ENCODE measurements at regions not wholly inside any gene's neighbourhood (a gene's known extent, or its start where the extent isn't known, plus 50 kb on each side); places are given as distances from the start of the nearest gene placed in this dataset.

GRCh38 chr2:65819963-65820362, 387.6 kb upstream of the SPRED2 start:
- intact Hi-C loops (cut with micrococcal nuclease): no loop called here
- ChIA-PET POLR2A (ENCODE audit: partially characterized antibody) (no interaction called here), CTCF (ENCODE audit: partially characterized antibody) (no interaction called here)
- Histone ChIP-seq H3K27me3 (ENCODE audit: insufficient read depth, low read length) (no peaks in the 10 kb centered on the region), H3K9me3 (ENCODE audit: control insufficient read depth in 1 of 2, low read length in 2 of 2) (peaks cover 0 to 2% of the 10 kb centered on the region in 2 donors), H3K4me3 (ENCODE audit: low read length in 2 of 2) (no peak overlapping the region), H3K27ac (ENCODE audit: low read depth, low read length) (no peak overlapping the region), H3K36me3 (ENCODE audit: insufficient read depth, low read length) (no peaks in the 10 kb centered on the region), H3K4me1 (ENCODE audit: insufficient read depth, low read length) (no peaks in the 10 kb centered on the region)
- Mint-ChIP-seq H3K27me3 (no peaks in the 10 kb centered on the region), H3K27ac (no peak overlapping the region), H3K9me3 (peaks cover 0 to 2% (median 0%) of the 10 kb centered on the region in 8 donors), H3K4me1 (no peaks in the 10 kb centered on the region), H3K4me3 (no peak overlapping the region), H3K36me3 (no peaks in the 10 kb centered on the region)
- no peak for DNase-seq

GRCh38 chr2:65818873-65819451, 386.6 kb upstream of the SPRED2 start:
- H3K27ac ChIP-seq (ENCODE audit: low read depth, low read length): no peak overlapping the region
- no peak for DNase-seq
- Mint-ChIP-seq H3K4me3 (no peak overlapping the region), H3K4me1 (no peaks in the 10 kb centered on the region), H3K27ac (no peak overlapping the region), H3K36me3 (no peaks in the 10 kb centered on the region), H3K27me3 (peaks cover 0 to 4% of the 10 kb centered on the region in 2 donors), H3K9me3 (peaks cover 0 to 9% (median 0%) of the 10 kb centered on the region in 8 donors)
- H3K4me1 ChIP-seq (ENCODE audit: insufficient read depth, low read length): no peaks in the 10 kb centered on the region
- H3K9me3 ChIP-seq (ENCODE audit: control insufficient read depth in 1 of 2, low read length in 2 of 2): peaks cover 0 to 2% of the 10 kb centered on the region in 2 donors
- ChIA-PET POLR2A (ENCODE audit: partially characterized antibody) (no interaction called here), CTCF (ENCODE audit: partially characterized antibody) (no interaction called here)
- no peak overlapping the region for H3K4me3 ChIP-seq (ENCODE audit: low read length in 2 of 2)
- intact Hi-C loops (cut with micrococcal nuclease): no loop called here
- no peaks in the 10 kb centered on the region for H3K36me3 ChIP-seq (ENCODE audit: insufficient read depth, low read length)
- no peaks in the 10 kb centered on the region for H3K27me3 ChIP-seq (ENCODE audit: insufficient read depth, low read length)

DNA sequence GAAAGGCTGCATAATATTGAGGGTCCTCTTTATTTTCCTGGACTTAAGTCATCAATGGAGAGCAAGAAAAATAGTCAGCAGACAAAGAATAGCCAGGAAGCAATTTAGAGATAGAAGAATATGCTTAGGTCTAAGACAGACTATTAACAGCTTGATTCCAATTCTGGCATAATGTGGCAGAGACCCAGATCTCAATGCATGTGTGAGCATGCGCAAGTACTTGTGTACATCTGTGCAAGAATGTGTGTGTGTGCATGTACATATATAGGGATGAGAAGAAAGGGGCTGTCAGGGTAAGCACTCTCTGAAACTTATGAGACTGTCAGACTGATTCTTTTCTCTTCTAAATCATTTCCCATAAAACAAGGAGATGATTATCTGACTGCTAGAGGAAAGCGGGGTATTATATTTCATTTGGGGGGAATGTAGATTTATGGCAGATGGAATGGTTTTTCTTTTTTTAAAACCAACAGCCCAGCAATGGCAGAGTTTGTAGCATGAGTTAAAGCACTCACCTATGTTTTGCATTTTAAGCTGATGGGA, 381.3 kb upstream of the SPRED2 start:
- Mint-ChIP-seq H3K27me3 (peaks cover 0 to 4% of the 10 kb centered on the region in 2 donors), H3K4me1 (no peaks in the 10 kb centered on the region), H3K4me3 (no peak overlapping the region), H3K27ac (no peak overlapping the region), H3K36me3 (no peaks in the 10 kb centered on the region), H3K9me3 (peaks cover 0 to 6% (median under 1%) of the 10 kb centered on the region in 8 donors)
- no peaks in the 10 kb centered on the region for H3K4me1 ChIP-seq (ENCODE audit: insufficient read depth, low read length)
- no peak for DNase-seq
- no peaks in the 10 kb centered on the region for H3K36me3 ChIP-seq (ENCODE audit: insufficient read depth, low read length)
- no peaks in the 10 kb centered on the region for H3K27me3 ChIP-seq (ENCODE audit: insufficient read depth, low read length)
- no peak overlapping the region for H3K27ac ChIP-seq (ENCODE audit: low read depth, low read length)
- H3K9me3 ChIP-seq (ENCODE audit: control insufficient read depth in 1 of 2, low read length in 2 of 2): no peaks in the 10 kb centered on the region
- intact Hi-C loops (cut with micrococcal nuclease): no loop called here
- ChIA-PET POLR2A (ENCODE audit: partially characterized antibody) (no interaction called here), CTCF (ENCODE audit: partially characterized antibody) (no interaction called here)
- no peak overlapping the region for H3K4me3 ChIP-seq (ENCODE audit: low read length in 2 of 2)

DNA sequence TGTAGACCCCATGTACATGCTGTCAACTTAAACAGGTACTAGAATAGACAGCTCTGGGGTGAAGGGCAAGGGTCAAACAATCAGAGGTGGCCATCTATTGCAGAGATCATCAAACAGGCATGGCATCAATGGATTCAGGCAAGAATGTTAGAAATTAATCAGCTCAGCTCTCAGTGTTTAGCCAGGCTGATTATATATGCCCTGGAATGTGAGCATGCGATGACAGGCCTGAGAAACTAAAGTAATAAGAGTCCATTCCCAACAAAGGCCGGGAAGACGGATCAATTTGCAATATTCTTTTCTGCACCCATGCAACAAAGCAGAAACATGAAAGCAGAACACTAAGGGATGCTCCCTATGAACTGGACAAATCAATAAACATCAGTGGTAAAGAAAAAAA, 380.5 kb upstream of the SPRED2 start:
- no peak overlapping the region for H3K4me3 Mint-ChIP-seq

GRCh38 chr2:65807942-65808341, 375.5 kb upstream of the SPRED2 start:
- H3K36me3 ChIP-seq (ENCODE audit: insufficient read depth, low read length): no peaks in the 10 kb centered on the region
- ChIA-PET POLR2A (ENCODE audit: partially characterized antibody) (no interaction called here), CTCF (ENCODE audit: partially characterized antibody) (no interaction called here)
- Mint-ChIP-seq H3K36me3 (no peaks in the 10 kb centered on the region), H3K9me3 (peaks cover 0 to 19% (median 11%) of the 10 kb centered on the region in 8 donors), H3K4me3 (no peak overlapping the region), H3K27ac (no peak overlapping the region), H3K27me3 (no peaks in the 10 kb centered on the region), H3K4me1 (no peaks in the 10 kb centered on the region)
- no peak for DNase-seq
- H3K4me3 ChIP-seq (ENCODE audit: low read length in 2 of 2): no peak overlapping the region
- H3K4me1 ChIP-seq (ENCODE audit: insufficient read depth, low read length): no peaks in the 10 kb centered on the region
- intact Hi-C loops (cut with micrococcal nuclease): no loop called here
- no peak overlapping the region for H3K27ac ChIP-seq (ENCODE audit: low read depth, low read length)
- H3K9me3 ChIP-seq (ENCODE audit: control insufficient read depth in 1 of 2, low read length in 2 of 2): no peaks in the 10 kb centered on the region
- H3K27me3 ChIP-seq (ENCODE audit: insufficient read depth, low read length): no peaks in the 10 kb centered on the region

More for the DNA sequence above, 380.5 kb upstream of the SPRED2 start:
- peaks cover 0 to 10% (median 6%) of the 10 kb centered on the region in 8 donors for H3K9me3 Mint-ChIP-seq
- Histone ChIP-seq H3K4me1 (ENCODE audit: insufficient read depth, low read length) (no peaks in the 10 kb centered on the region), H3K27me3 (ENCODE audit: insufficient read depth, low read length) (no peaks in the 10 kb centered on the region), H3K36me3 (ENCODE audit: insufficient read depth, low read length) (no peaks in the 10 kb centered on the region), H3K27ac (ENCODE audit: low read depth, low read length) (no peak overlapping the region), H3K4me3 (ENCODE audit: low read length in 2 of 2) (no peak overlapping the region), H3K9me3 (ENCODE audit: control insufficient read depth in 1 of 2, low read length in 2 of 2) (no peaks in the 10 kb centered on the region)
- H3K27ac Mint-ChIP-seq: no peak overlapping the region
- intact Hi-C loops (cut with micrococcal nuclease): no loop called here
- H3K27me3 Mint-ChIP-seq: peaks cover 0 to 4% of the 10 kb centered on the region in 2 donors
- POLR2A ChIA-PET (ENCODE audit: partially characterized antibody): no interaction called here
- H3K36me3 Mint-ChIP-seq: no peaks in the 10 kb centered on the region
- H3K4me1 Mint-ChIP-seq: no peaks in the 10 kb centered on the region
- no peak for DNase-seq
- CTCF ChIA-PET (ENCODE audit: partially characterized antibody): interaction anchor here (0.9 kb wide), 1 partner anchor 172 kb away, joined by 4 read pairs; no protein-coding TSS in a partner anchor

- Histone ChIP-seq H3K36me3 (ENCODE audit: insufficient read depth, low read length) (no peaks in the 10 kb centered on the region), H3K27ac (ENCODE audit: low read depth, low read length) (no peak overlapping the region), H3K4me3 (ENCODE audit: low read length in 2 of 2) (no peak overlapping the region), H3K27me3 (ENCODE audit: insufficient read depth, low read length) (no peaks in the 10 kb centered on the region), H3K4me1 (ENCODE audit: insufficient read depth, low read length) (no peaks in the 10 kb centered on the region), H3K9me3 (ENCODE audit: control insufficient read depth in 1 of 2, low read length in 2 of 2) (no peaks in the 10 kb centered on the region)
- Mint-ChIP-seq H3K27me3 (peaks cover 0 to 2% of the 10 kb centered on the region in 2 donors), H3K36me3 (no peaks in the 10 kb centered on the region), H3K9me3 (peaks cover 0 to 19% (median 12%) of the 10 kb centered on the region in 8 donors), H3K4me3 (no peak overlapping the region), H3K27ac (no peak overlapping the region), H3K4me1 (no peaks in the 10 kb centered on the region)
- DNase-seq: no peak
- intact Hi-C loops (cut with micrococcal nuclease): no loop called here
- ChIA-PET POLR2A (ENCODE audit: partially characterized antibody) (no interaction called here), CTCF (ENCODE audit: partially characterized antibody) (no interaction called here)
Observed at GRCh38 chr2:65804777-65805176, 372.4 kb upstream of the SPRED2 start.

- no peaks in the 10 kb centered on the region for H3K36me3 Mint-ChIP-seq
- no peak overlapping the region for H3K4me3 Mint-ChIP-seq
- CTCF ChIA-PET (ENCODE audit: partially characterized antibody): no interaction called here
- H3K27me3 ChIP-seq (ENCODE audit: insufficient read depth, low read length): no peaks in the 10 kb centered on the region
- no peaks in the 10 kb centered on the region for H3K4me1 ChIP-seq (ENCODE audit: insufficient read depth, low read length)
- peaks cover 0 to 2% of the 10 kb centered on the region in 2 donors for H3K27me3 Mint-ChIP-seq
- intact Hi-C loops (cut with micrococcal nuclease): no loop called here
- POLR2A ChIA-PET (ENCODE audit: partially characterized antibody): no interaction called here
- no peaks in the 10 kb centered on the region for H3K4me1 Mint-ChIP-seq
- H3K36me3 ChIP-seq (ENCODE audit: insufficient read depth, low read length): no peaks in the 10 kb centered on the region
- H3K4me3 ChIP-seq (ENCODE audit: low read length in 2 of 2): no peak overlapping the region
- H3K27ac ChIP-seq (ENCODE audit: low read depth, low read length): no peak overlapping the region
- H3K9me3 ChIP-seq (ENCODE audit: control insufficient read depth in 1 of 2, low read length in 2 of 2): no peaks in the 10 kb centered on the region
- H3K27ac Mint-ChIP-seq: no peak overlapping the region
- no peak for DNase-seq
- H3K9me3 Mint-ChIP-seq: peaks cover 0 to 9% (median 5%) of the 10 kb centered on the region in 8 donors
Observed at GRCh38 chr2:65802298-65802942, 370.0 kb upstream of the SPRED2 start.

All from CD4-positive, alpha-beta memory T cell (primary cell).